ENCODE measurements at regions not wholly inside any gene's neighbourhood (a gene's known extent, or its start where the extent isn't known, plus 50 kb on each side); places are given as distances from the start of the nearest gene placed in this dataset.

GRCh38 chr20:50270569-50270968 is 79.9 kb downstream of the CEBPB start:
- Histone ChIP-seq H4K20me1 (ENCODE audit: control insufficient read depth, extremely low read depth, insufficient read depth, low read length) (no peaks in the 10 kb centered on the region), H3K27me3 (ENCODE audit: control insufficient read depth, extremely low read depth, insufficient read depth, low read length) (no peaks in the 10 kb centered on the region), H3K4me3 (ENCODE audit: control insufficient read depth in 2 of 3, extremely low read depth in 1 of 3, insufficient read depth in 2 of 3, low read depth in 1 of 3, low read length in 3 of 3) (no peak overlapping the region), H3K4me1 (ENCODE audit: control insufficient read depth, extremely low read depth, insufficient read depth, low read length) (peaks cover 14% of the 10 kb centered on the region), H3K4me2 (ENCODE audit: control insufficient read depth, extremely low read depth, insufficient read depth, low read depth, low read length) (no peak overlapping the region), H3K9me1 (ENCODE audit: control insufficient read depth, extremely low read depth, insufficient read depth, low read length) (no peaks in the 10 kb centered on the region), H3K9me3 (ENCODE audit: control insufficient read depth, low read depth, low read length) (no peaks in the 10 kb centered on the region), H3K79me2 (ENCODE audit: control insufficient read depth, insufficient read depth, low read length) (no peaks in the 10 kb centered on the region), H3K27ac (ENCODE audit: control insufficient read depth, insufficient read depth, low read length) (no peak overlapping the region), H2AFZ (ENCODE audit: control insufficient read depth, low read length) (no peak overlapping the region), H3K36me3 (ENCODE audit: control insufficient read depth in 2 of 2, extremely low read depth in 1 of 2, insufficient read depth in 2 of 2, low read length in 2 of 2) (no peaks in the 10 kb centered on the region), H3K9ac (ENCODE audit: control insufficient read depth, extremely low read depth, insufficient read depth, low read length) (no peak overlapping the region)
- TF ChIP-seq CTCF (optimal IDR thresholded peaks at IDR 0.05 in 1 of 3, IDR thresholded peaks at IDR 0.05 in 1 of 3, conservative IDR thresholded peaks at IDR 0.05 in 1 of 3; ENCODE audit: extremely low read depth in 1 of 3, insufficient read depth in 2 of 3, low read length in 3 of 3) (no peak), EZH2 (IDR thresholded peaks at IDR 0.05; ENCODE audit: low read length) (no peak)
- DNase-seq (ENCODE audit: low read depth, low spot score), result no peak
- FAIRE-seq, result no peak
- dilution Hi-C loops (cut with MboI; ENCODE audit: extremely low pct_ligation_motif_present, low sequenced_read_pairs), result no loop called here

- no peak for TF ChIP-seq CTCF (optimal IDR thresholded peaks at IDR 0.05 in 1 of 3, IDR thresholded peaks at IDR 0.05 in 1 of 3, conservative IDR thresholded peaks at IDR 0.05 in 1 of 3; ENCODE audit: extremely low read depth in 1 of 3, insufficient read depth in 2 of 3, low read length in 3 of 3)
- no peak for TF ChIP-seq EZH2 (IDR thresholded peaks at IDR 0.05; ENCODE audit: low read length)
- Histone ChIP-seq H3K9me3 (ENCODE audit: control insufficient read depth, low read depth, low read length) (no peaks in the 10 kb centered on the region), H3K27ac (ENCODE audit: control insufficient read depth, insufficient read depth, low read length) (no peak overlapping the region), H3K4me2 (ENCODE audit: control insufficient read depth, extremely low read depth, insufficient read depth, low read depth, low read length) (no peak overlapping the region), H3K79me2 (ENCODE audit: control insufficient read depth, insufficient read depth, low read length) (no peaks in the 10 kb centered on the region), H3K36me3 (ENCODE audit: control insufficient read depth in 2 of 2, extremely low read depth in 1 of 2, insufficient read depth in 2 of 2, low read length in 2 of 2) (no peaks in the 10 kb centered on the region), H4K20me1 (ENCODE audit: control insufficient read depth, extremely low read depth, insufficient read depth, low read length) (no peaks in the 10 kb centered on the region), H3K4me1 (ENCODE audit: control insufficient read depth, extremely low read depth, insufficient read depth, low read length) (peaks cover 14% of the 10 kb centered on the region), H3K9me1 (ENCODE audit: control insufficient read depth, extremely low read depth, insufficient read depth, low read length) (no peaks in the 10 kb centered on the region), H2AFZ (ENCODE audit: control insufficient read depth, low read length) (no peak overlapping the region), H3K9ac (ENCODE audit: control insufficient read depth, extremely low read depth, insufficient read depth, low read length) (no peak overlapping the region), H3K4me3 (ENCODE audit: control insufficient read depth in 2 of 3, extremely low read depth in 1 of 3, insufficient read depth in 2 of 3, low read depth in 1 of 3, low read length in 3 of 3) (no peak overlapping the region), H3K27me3 (ENCODE audit: control insufficient read depth, extremely low read depth, insufficient read depth, low read length) (no peaks in the 10 kb centered on the region)
- DNase-seq (ENCODE audit: low read depth, low spot score) (no peak), FAIRE-seq (no peak)
- dilution Hi-C loops (cut with MboI; ENCODE audit: extremely low pct_ligation_motif_present, low sequenced_read_pairs), result no loop called here
Measured at GRCh38 chr20:50271176-50271575, 80.5 kb downstream of the CEBPB start.

Data from keratinocyte (primary cell).